Stimulated activated CD4-positive, alpha-beta T cell treated with anti-CD3 and anti-CD28 coated beads, Interleukin-2, amount 100 ng/mL, for 48 hours (primary cell): ENCODE measurements at regions not wholly inside any gene's neighbourhood (a gene's known extent, or its start where the extent isn't known, plus 50 kb on each side); places are given as distances from the start of the nearest gene placed in this dataset.
"Not testable (repeated sequence)": the region's sequence is repeated elsewhere in the genome, so short reads cannot be mapped to it uniquely, and the experiment has no call there.

Source experiments
- DNase-seq, 2 donors: peaks; one replicate each; pipeline ENCODE4 v3.0.0-alpha.2; 2020

GRCh38 chr21:10367586-10367985 lies 153.8 kb upstream of the TPTE start:
- DNase-seq, result not testable (repeated sequence)

- DNase-seq, result not testable (repeated sequence)
These were observed 153.0 kb upstream of the TPTE start for GRCh38 chr21:10368323-10368798.

GRCh38 chr21:10369289-10369688 lies 152.1 kb upstream of the TPTE start:
- not testable (repeated sequence) for DNase-seq

- not testable (repeated sequence) for DNase-seq
These were observed 143.6 kb upstream of the TPTE start for GRCh38 chr21:10377758-10378157.

- not testable (repeated sequence) for DNase-seq
These were observed 141.6 kb upstream of the TPTE start for GRCh38 chr21:10379816-10380215.

GRCh38 chr21:10381687-10382060 lies 139.7 kb upstream of the TPTE start:
- not testable (repeated sequence) for DNase-seq

- not testable (repeated sequence) for DNase-seq
These were observed 139.2 kb upstream of the TPTE start for GRCh38 chr21:10382135-10382534.

- not testable (repeated sequence) for DNase-seq
These were observed 138.8 kb upstream of the TPTE start for GRCh38 chr21:10382580-10382979.

GRCh38 chr21:10383571-10383970 lies 137.8 kb upstream of the TPTE start:
- DNase-seq, result not testable (repeated sequence)

- DNase-seq, result not testable (repeated sequence)
These were observed 137.0 kb upstream of the TPTE start for GRCh38 chr21:10384304-10384861.

- not testable (repeated sequence) for DNase-seq
These were observed 136.2 kb upstream of the TPTE start for GRCh38 chr21:10385202-10385601.

- DNase-seq, result not testable (repeated sequence)
These were observed 135.4 kb upstream of the TPTE start for GRCh38 chr21:10385898-10386527.

GRCh38 chr21:10387692-10388450 lies 133.5 kb upstream of the TPTE start:
- DNase-seq, result not testable (repeated sequence)

- DNase-seq, result not testable (repeated sequence)
These were observed 132.8 kb upstream of the TPTE start for GRCh38 chr21:10388625-10389024.

- DNase-seq, result not testable (repeated sequence)
These were observed 129.1 kb upstream of the TPTE start for GRCh38 chr21:10392301-10392700.

- DNase-seq, result not testable (repeated sequence)
These were observed 125.4 kb upstream of the TPTE start for GRCh38 chr21:10395963-10396362.

GRCh38 chr21:10397495-10397915 lies 123.9 kb upstream of the TPTE start:
- not testable (repeated sequence) for DNase-seq

- DNase-seq, result not testable (repeated sequence)
These were observed 122.5 kb upstream of the TPTE start for GRCh38 chr21:10398692-10399489.

GRCh38 chr21:10400622-10401361 lies 120.6 kb upstream of the TPTE start:
- not testable (repeated sequence) for DNase-seq

- not testable (repeated sequence) for DNase-seq
These were observed 118.9 kb upstream of the TPTE start for GRCh38 chr21:10402461-10402860.

GRCh38 chr21:10405331-10405730 lies 116.1 kb upstream of the TPTE start:
- not testable (repeated sequence) for DNase-seq

- DNase-seq, result not testable (repeated sequence)
These were observed 111.6 kb upstream of the TPTE start for GRCh38 chr21:10409786-10410185.
